H1 (cell line): ENCODE measurements at regions not wholly inside any gene's neighbourhood (a gene's known extent, or its start where the extent isn't known, plus 50 kb on each side); places are given as distances from the start of the nearest gene placed in this dataset.

Source experiments
- CTCF ChIA-PET: fragments of 300-600 bp; sonication (Branson Sonifier 250); formaldehyde crosslinking; loops from one replicate; lab custom pipeline; 2021; ENCODE audit not compliant: partially characterized antibody; lab: Charles Lee
- POLR2A ChIA-PET: fragments of 300-600 bp; sonication (Branson Sonifier 250); formaldehyde crosslinking; loops from one replicate; lab custom pipeline; 2021; ENCODE audit warnings: inconsistent platforms; ENCODE audit not compliant: partially characterized antibody; lab: Charles Lee
- DNase-seq, 2 experiments: peaks; one replicate each; pipeline versions ENCODE4 v3.0.0 to v3.0.0-alpha.2; 2010 to 2022; ENCODE audit warnings: low spot score in 2 of 2, low read depth in 1 of 2, mixed read lengths in 1 of 2
- FAIRE-seq: peaks from 2 replicates; lab custom pipeline; 2011; peaks lifted over from hg19 to GRCh38; lab: Jason Lieb, UNC
- H2AFZ ChIP-seq: 2 replicates; pipeline ENCODE4 v1.8.1; 2012; ENCODE audit warnings: low read length, inconsistent platforms
- H2AK5ac ChIP-seq: 2 replicates; pipeline ENCODE4 v1.6.1; 2013; ENCODE audit warnings: low read depth, low read length
- H2BK120ac ChIP-seq: replicated peaks from 2 replicates; pipeline ENCODE3; 2013; ENCODE audit warnings: low read depth, low read length, inconsistent platforms
- H2BK12ac ChIP-seq: 2 replicates; pipeline ENCODE4 v1.6.1; 2013; ENCODE audit warnings: low read depth, low read length
- H2BK15ac ChIP-seq: 2 replicates; pipeline ENCODE4 v1.6.1; 2013; ENCODE audit warnings: low read length
- H2BK20ac ChIP-seq: 2 replicates; pipeline ENCODE4 v1.6.1; 2013; ENCODE audit warnings: low read length
- H2BK5ac ChIP-seq: 2 replicates; pipeline ENCODE4 v1.6.1; 2013; ENCODE audit warnings: low read depth, low read length
- H3K14ac ChIP-seq: 2 replicates; pipeline ENCODE4 v1.6.1; 2013; ENCODE audit warnings: inconsistent platforms; ENCODE audit not compliant: insufficient read length
- H3K18ac ChIP-seq: 2 replicates; pipeline ENCODE4 v1.6.1; 2013; ENCODE audit warnings: low read length; ENCODE audit errors: extremely low read depth
- H3K23ac ChIP-seq: 2 replicates; pipeline ENCODE4 v1.6.1; 2013; ENCODE audit warnings: inconsistent platforms; ENCODE audit not compliant: insufficient read length
- H3K23me2 ChIP-seq: 2 replicates; pipeline ENCODE4 v1.6.1; 2013; ENCODE audit warnings: low read depth, low read length
- H3K27ac ChIP-seq: 2 replicates; pipeline ENCODE4 v1.6.1; 2011; ENCODE audit warnings: low read depth, low read length, inconsistent platforms
- H3K27me3 ChIP-seq, 4 experiments: replicated peaks in 1 of 4; 1 replicate in 1 of 4; 2 replicates in 3 of 4; pipeline versions ENCODE4 v1.6.1 to v1.8.1; 2011 to 2013; ENCODE audit warnings: low read length in 3 of 4, mild to moderate bottlenecking in 3 of 4, inconsistent platforms in 2 of 4, mixed read lengths in 2 of 4, moderate library complexity in 1 of 4; ENCODE audit not compliant: control insufficient read depth in 3 of 4, insufficient read depth in 3 of 4; ENCODE audit errors: extremely low read depth in 1 of 4
- H3K36me3 ChIP-seq, 4 experiments: 2 replicates each; pipeline versions ENCODE4 v1.6.1 to v1.8.1; 2011 to 2013; ENCODE audit warnings: mild to moderate bottlenecking in 4 of 4, low read length in 3 of 4, moderate library complexity in 2 of 4, control low read depth in 1 of 4, inconsistent platforms in 1 of 4; ENCODE audit not compliant: insufficient read depth in 4 of 4, control insufficient read depth in 2 of 4
- H3K4ac ChIP-seq: replicated peaks from 2 replicates; pipeline ENCODE3; 2013; ENCODE audit warnings: low read length, low read depth, mixed read lengths, inconsistent platforms; ENCODE audit not compliant: insufficient read length
- H3K4me1 ChIP-seq, 4 experiments: replicated peaks in 1 of 4; 1 replicate in 1 of 4; 2 replicates in 3 of 4; pipeline versions ENCODE4 v1.6.1 to v1.8.1; 2011 to 2013; ENCODE audit warnings: low read length in 3 of 4, inconsistent platforms in 2 of 4, mixed read lengths in 1 of 4; ENCODE audit not compliant: insufficient read depth in 4 of 4, control insufficient read depth in 3 of 4
- H3K4me2 ChIP-seq, 2 experiments: 2 replicates each; pipeline versions ENCODE4 v1.6.1 to v1.8.1; 2011 to 2013; ENCODE audit warnings: low read depth in 2 of 2, low read length in 2 of 2, control low read depth in 1 of 2, inconsistent platforms in 1 of 2, mild to moderate bottlenecking in 1 of 2; ENCODE audit not compliant: insufficient read depth in 1 of 2
- H3K4me3 ChIP-seq, 4 experiments: fragments of 200-600, 300-600 bp in 1 of 4; sonication (generic), shearing (Covaris generic), sonication (Bioruptor Twin) in 1 of 4; 2 replicates each; pipeline versions ENCODE4 v1.5.1 to v1.8.1; 2011 to 2016; ENCODE audit warnings: low read length in 4 of 4, low read depth in 3 of 4, control low read depth in 2 of 4, inconsistent platforms in 2 of 4, mild to moderate bottlenecking in 2 of 4, mixed read lengths in 1 of 4, moderate library complexity in 1 of 4; ENCODE audit not compliant: insufficient read depth in 2 of 4; ENCODE audit errors: extremely low read depth in 1 of 4
- H3K56ac ChIP-seq: replicated peaks from 2 replicates; pipeline ENCODE3; 2013; ENCODE audit warnings: low read depth, mild to moderate bottlenecking, mixed read lengths, low read length, inconsistent platforms; ENCODE audit not compliant: insufficient read length
- H3K79me1 ChIP-seq: 2 replicates; pipeline ENCODE4 v1.6.1; 2013; ENCODE audit warnings: low read depth, low read length, control low read depth
- H3K79me2 ChIP-seq, 2 experiments: 2 replicates each; pipeline versions ENCODE4 v1.6.1 to v1.8.1; 2012 to 2013; ENCODE audit warnings: low read length in 2 of 2, mild to moderate bottlenecking in 2 of 2, inconsistent platforms in 1 of 2; ENCODE audit not compliant: insufficient read depth in 2 of 2, control insufficient read depth in 1 of 2
- H3K9ac ChIP-seq, 4 experiments: replicated peaks in 1 of 4; 1 replicate in 1 of 4; 2 replicates in 3 of 4; pipeline versions ENCODE4 v1.6.1 to v1.8.1; 2011 to 2013; ENCODE audit warnings: low read depth in 3 of 4, low read length in 3 of 4, control low read depth in 2 of 4, mild to moderate bottlenecking in 2 of 4, moderate library complexity in 2 of 4, inconsistent platforms in 1 of 4; ENCODE audit errors: extremely low read depth in 1 of 4
- H3K9me3 ChIP-seq, 2 experiments: 2 replicates each; pipeline versions ENCODE4 v1.6.1 to v1.8.1; 2012 to 2013; ENCODE audit warnings: mild to moderate bottlenecking in 2 of 2, moderate library complexity in 2 of 2, control low read depth in 1 of 2, inconsistent platforms in 1 of 2, low read depth in 1 of 2, low read length in 1 of 2, mixed read lengths in 1 of 2; ENCODE audit not compliant: insufficient read depth in 2 of 2
- H4K20me1 ChIP-seq, 2 experiments: replicated peaks in 1 of 2; 2 replicates each; pipeline versions ENCODE3 to v1.8.1; 2011 to 2013; ENCODE audit warnings: inconsistent platforms in 2 of 2, low read length in 2 of 2, mild to moderate bottlenecking in 1 of 2; ENCODE audit not compliant: insufficient read depth in 2 of 2, control insufficient read depth in 1 of 2
- H4K5ac ChIP-seq: 2 replicates; pipeline ENCODE4 v1.6.1; 2013; ENCODE audit warnings: low read length, low read depth, mixed read lengths, inconsistent platforms; ENCODE audit not compliant: insufficient read length
- H4K8ac ChIP-seq: 2 replicates; pipeline ENCODE4 v1.8.0; 2013; ENCODE audit warnings: mild to moderate bottlenecking, moderate library complexity, low read length, inconsistent platforms; ENCODE audit not compliant: insufficient read depth; ENCODE audit errors: extremely low read depth
- H4K91ac ChIP-seq: replicated peaks from 2 replicates; pipeline ENCODE3; 2013; ENCODE audit warnings: low read length, mixed read lengths, inconsistent platforms; ENCODE audit not compliant: insufficient read length
- BCL11A ChIP-seq, 2 experiments: IDR thresholded peaks; one replicate each; pipeline ENCODE4 v1.6.1; 2011; ENCODE audit warnings: low read depth in 2 of 2, low read length in 2 of 2, mild to moderate bottlenecking in 2 of 2
- HDAC2 ChIP-seq, 2 experiments: fragments of 300-600 bp in 1 of 2; sonication (generic) in 1 of 2; IDR thresholded peaks; 2 replicates each; pipeline ENCODE4 v1.6.1; 2011 to 2012; ENCODE audit warnings: low read depth in 2 of 2, low read length in 2 of 2, mild to moderate bottlenecking in 2 of 2, moderate library complexity in 2 of 2, borderline replicate concordance in 1 of 2, inconsistent platforms in 1 of 2
- KDM5A ChIP-seq: fragments of 200-600 bp; IDR thresholded peaks from 2 replicates; pipeline ENCODE4 v1.7.1; 2012; ENCODE audit warnings: mild to moderate bottlenecking, low read length, inconsistent platforms, mixed read lengths
- POU5F1 ChIP-seq: IDR thresholded peaks from 2 replicates; pipeline ENCODE4 v1.6.1; 2011; ENCODE audit warnings: low read depth, mild to moderate bottlenecking, low read length, moderate library complexity
- TBP ChIP-seq: IDR thresholded peaks from 2 replicates; pipeline ENCODE4 v1.6.1; 2011; ENCODE audit warnings: low read depth, low read length, improper control_type of control experiment
- YY1 ChIP-seq: IDR thresholded peaks from 2 replicates; pipeline ENCODE4 v1.6.1; 2011; ENCODE audit warnings: low read depth, mild to moderate bottlenecking, low read length
- TF ChIP-seq, protein P1 (sequence below): IDR thresholded peaks from 2 replicates; pipeline ENCODE4 v1.6.1; 2011; ENCODE audit warnings: low read length, improper control_type of control experiment

DNA sequence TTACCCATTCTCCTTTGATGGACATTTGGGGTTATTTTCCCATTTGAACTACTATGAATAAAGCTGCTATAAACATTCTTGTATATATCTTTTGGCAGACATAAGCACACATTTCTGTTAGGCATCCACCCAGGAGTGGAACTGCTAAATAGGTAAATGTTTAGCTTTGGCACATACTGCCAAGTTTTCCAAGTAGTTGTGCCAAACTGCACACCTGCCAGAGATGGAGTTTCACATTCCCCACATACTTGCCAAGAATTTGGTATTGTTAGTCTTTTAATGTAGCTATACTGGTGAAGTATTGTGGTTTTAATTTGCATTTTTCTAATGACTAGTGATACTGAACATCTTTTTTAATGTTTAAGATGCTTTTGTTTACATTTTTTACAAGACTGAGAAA lies 201.0 kb downstream of the GXYLT1 start:
- Histone ChIP-seq H3K9me3 (peaks cover 12 to 24% of the 10 kb centered on the region in 2 experiments), H3K23me2 (no peaks in the 10 kb centered on the region), H3K4me1 (no peaks in the 10 kb centered on the region), H3K56ac (no peak overlapping the region), H3K4ac (no peak overlapping the region), H4K5ac (no peak overlapping the region), H2BK20ac (no peak overlapping the region), H3K18ac (no peak overlapping the region), H2BK12ac (no peak overlapping the region), H3K23ac (no peak overlapping the region), H2BK120ac (no peak overlapping the region), H4K20me1 (no peaks in the 10 kb centered on the region), H3K27ac (no peak overlapping the region), H3K14ac (no peak overlapping the region), H4K8ac (no peak overlapping the region), H2BK5ac (no peak overlapping the region), H2AFZ (no peak overlapping the region), H3K36me3 (no peaks in the 10 kb centered on the region), H3K79me1 (no peaks in the 10 kb centered on the region), H3K79me2 (no peaks in the 10 kb centered on the region), H3K9ac (no peak overlapping the region), H2AK5ac (no peak overlapping the region), H3K27me3 (no peaks in the 10 kb centered on the region), H3K4me3 (no peak overlapping the region), H3K4me2 (no peak overlapping the region), H2BK15ac (no peak overlapping the region), H4K91ac (no peak overlapping the region)
- ChIA-PET CTCF (interaction anchor here (1.3 kb wide), 1 partner anchor 8 kb away, joined by 3 read pairs; no protein-coding TSS in a partner anchor), POLR2A (no interaction called here)
- DNase-seq (no peak), FAIRE-seq (no peak)
- TF ChIP-seq, protein P1, sequence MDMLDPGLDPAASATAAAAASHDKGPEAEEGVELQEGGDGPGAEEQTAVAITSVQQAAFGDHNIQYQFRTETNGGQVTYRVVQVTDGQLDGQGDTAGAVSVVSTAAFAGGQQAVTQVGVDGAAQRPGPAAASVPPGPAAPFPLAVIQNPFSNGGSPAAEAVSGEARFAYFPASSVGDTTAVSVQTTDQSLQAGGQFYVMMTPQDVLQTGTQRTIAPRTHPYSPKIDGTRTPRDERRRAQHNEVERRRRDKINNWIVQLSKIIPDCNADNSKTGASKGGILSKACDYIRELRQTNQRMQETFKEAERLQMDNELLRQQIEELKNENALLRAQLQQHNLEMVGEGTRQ = no peak
- TF ChIP-seq TBP (no peak), HDAC2 (IDR thresholded peaks at IDR 0.05; ENCODE audit: borderline replicate concordance in 1 of 2, low read depth in 2 of 2, low read length in 2 of 2) (no peak), KDM5A (no peak), BCL11A (IDR thresholded peaks at IDR 0.05; ENCODE audit: low read depth in 2 of 2, low read length in 2 of 2) (no peak), POU5F1 (no peak), YY1 (no peak)
